ENCODE measurements at regions not wholly inside any gene's neighbourhood (a gene's known extent, or its start where the extent isn't known, plus 50 kb on each side); places are given as distances from the start of the nearest gene placed in this dataset.

GRCh38 chr1:113269168-113269963 lies 120.9 kb upstream of the MAGI3 start:
- TF ChIP-seq CTCF (conservative IDR thresholded peaks at IDR 0.05; ENCODE audit: low read depth, low read length) (no peak), EZH2 (IDR thresholded peaks at IDR 0.05; ENCODE audit: borderline replicate concordance, low read depth, low read length, poor library complexity, severe bottlenecking) (no peak)
